Breast epithelium (tissue), 4 donors: ENCODE measurements at regions not wholly inside any gene's neighbourhood (a gene's known extent, or its start where the extent isn't known, plus 50 kb on each side); places are given as distances from the start of the nearest gene placed in this dataset.

Experiments
- DNase-seq, 2 donors: peaks; one replicate each; pipeline ENCODE4 v3.0.0-alpha.2; 2019; ENCODE audit warnings: low spot score in 2 of 2
- H3K27ac ChIP-seq, 2 donors: fragments of 200-600 bp; sonication (generic) in 1 of 2; one replicate each; pipeline ENCODE4 v1.5.1; 2016 to 2019; ENCODE audit warnings: mild to moderate bottlenecking in 1 of 2
- H3K27me3 ChIP-seq, 2 donors: fragments of 200-600 bp; sonication (generic) in 1 of 2; one replicate each; pipeline versions ENCODE4 v1.5.1 to v1.6.0; 2017 to 2019; ENCODE audit warnings: control low read depth in 1 of 2, mild to moderate bottlenecking in 1 of 2
- H3K36me3 ChIP-seq: fragments of 200-600 bp; one replicate; pipeline ENCODE4 v1.5.1; 2019
- H3K4me1 ChIP-seq, 2 donors: fragments of 200-600 bp; sonication (generic); one replicate each; pipeline ENCODE4 v1.5.1; 2016 to 2019; ENCODE audit warnings: control low read depth in 1 of 2
- H3K4me3 ChIP-seq, 3 donors: fragments of 200-600 bp; sonication (generic); 1 replicate in 2 of 3; 2 replicates in 1 of 3; pipeline ENCODE4 v1.5.1; 2016 to 2019; ENCODE audit warnings: mild to moderate bottlenecking in 3 of 3, moderate library complexity in 2 of 3
- H3K9me3 ChIP-seq, 2 donors: fragments of 200-600 bp; sonication (generic) in 1 of 2; one replicate each; pipeline ENCODE4 v1.5.1; 2016 to 2019; ENCODE audit warnings: control low read depth in 1 of 2
- CTCF ChIP-seq, 3 donors: fragments of 450-650 bp; IDR thresholded peaks; one replicate each; pipeline ENCODE4 v1.5.1; 2016 to 2017; ENCODE audit warnings: antibody characterized with exemption in 3 of 3, mild to moderate bottlenecking in 3 of 3, moderate library complexity in 3 of 3
- POLR2A ChIP-seq: fragments of 450-650 bp; IDR thresholded peaks from one replicate; pipeline ENCODE4 v1.6.1; 2016; ENCODE audit warnings: antibody characterized with exemption, mild to moderate bottlenecking, moderate library complexity
- POLR2AphosphoS5 ChIP-seq, 3 donors: sonication (generic); formaldehyde crosslinking; IDR thresholded peaks; one replicate each; pipeline ENCODE4 v1.6.1; 2017; ENCODE audit warnings: antibody characterized with exemption in 3 of 3
- intact Hi-C: fragments of 100-400 bp; cut with DNase I; formaldehyde crosslinking; loops from one replicate; pipeline ENCODE4 v1.15.1; 2023; ENCODE audit warnings: low total_unique reads

DNA sequence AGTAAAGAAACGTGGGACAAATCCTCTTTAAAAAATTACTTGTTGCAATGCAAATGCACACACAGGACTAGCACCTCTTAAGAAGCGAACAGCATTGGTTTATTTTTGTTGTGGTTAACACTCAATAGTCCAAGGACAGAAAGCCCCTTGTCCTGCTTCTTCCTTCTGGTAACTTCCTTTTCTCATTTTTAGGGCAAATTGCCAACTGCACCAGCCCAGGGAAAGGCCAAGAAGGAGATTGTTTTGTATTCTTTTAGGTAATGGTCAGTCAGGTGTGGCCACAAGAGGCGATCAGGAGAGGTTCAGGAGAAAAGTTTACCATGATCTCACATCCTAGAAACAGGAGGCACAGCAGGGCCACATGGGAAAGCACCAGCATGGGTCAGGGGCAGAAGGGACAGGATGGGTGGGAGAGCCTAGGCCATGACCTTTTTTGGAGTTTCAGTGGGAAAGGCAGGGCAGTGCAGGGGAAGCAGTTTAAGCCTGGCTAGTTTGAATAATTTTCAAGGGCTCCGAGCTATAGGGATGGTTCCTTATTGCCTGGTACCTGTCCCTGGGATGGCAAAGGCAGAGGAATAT is 73.0 kb downstream of the CHRNA1 start:
- Histone ChIP-seq H3K36me3 (no peaks in the 10 kb centered on the region), H3K4me1 (no peaks in the 10 kb centered on the region), H3K9me3 (no peaks in the 10 kb centered on the region), H3K27ac (no peak overlapping the region), H3K27me3 (no peaks in the 10 kb centered on the region), H3K4me3 (no peak overlapping the region)
- DNase-seq: no peak
- intact Hi-C loops: no loop called here
- no peak for TF ChIP-seq CTCF (IDR thresholded peaks at IDR 0.05)
- TF ChIP-seq POLR2A: no peak
- no peak for TF ChIP-seq POLR2AphosphoS5 (IDR thresholded peaks at IDR 0.05)

- no peak for DNase-seq
- Histone ChIP-seq H3K9me3 (no peaks in the 10 kb centered on the region), H3K27ac (no peak overlapping the region), H3K36me3 (no peaks in the 10 kb centered on the region), H3K27me3 (no peaks in the 10 kb centered on the region), H3K4me1 (no peaks in the 10 kb centered on the region), H3K4me3 (no peak overlapping the region)
- no peak for TF ChIP-seq POLR2A
- TF ChIP-seq POLR2AphosphoS5 (IDR thresholded peaks at IDR 0.05): no peak
- intact Hi-C loops: no loop called here
These were observed 74.2 kb downstream of the CHRNA1 start for GRCh38 chr2:174690026-174690425.

GRCh38 chr2:174688079-174688478 is 76.2 kb downstream of the CHRNA1 start:
- Histone ChIP-seq H3K27ac (no peak overlapping the region), H3K4me3 (no peak overlapping the region), H3K9me3 (no peaks in the 10 kb centered on the region), H3K36me3 (no peaks in the 10 kb centered on the region), H3K27me3 (no peaks in the 10 kb centered on the region), H3K4me1 (no peaks in the 10 kb centered on the region)
- TF ChIP-seq POLR2AphosphoS5 (IDR thresholded peaks at IDR 0.05) (no peak), POLR2A (no peak), CTCF (IDR thresholded peaks at IDR 0.05) (peak in 2 of 3 donors; percentile 14 to 36)
- no peak for DNase-seq
- intact Hi-C loops: no loop called here

- Histone ChIP-seq H3K27me3 (no peaks in the 10 kb centered on the region), H3K36me3 (no peaks in the 10 kb centered on the region), H3K27ac (no peak overlapping the region), H3K4me3 (no peak overlapping the region), H3K4me1 (no peaks in the 10 kb centered on the region), H3K9me3 (no peaks in the 10 kb centered on the region)
- no peak for DNase-seq
- intact Hi-C loops: no loop called here
- no peak for TF ChIP-seq POLR2A
- TF ChIP-seq CTCF (IDR thresholded peaks at IDR 0.05): no peak
- TF ChIP-seq POLR2AphosphoS5 (IDR thresholded peaks at IDR 0.05): no peak
These were observed 77.8 kb downstream of the CHRNA1 start for GRCh38 chr2:174686430-174686829.

- H3K27ac ChIP-seq: peak overlapping the region; percentile 80 to 90
- no peaks in the 10 kb centered on the region for H3K27me3 ChIP-seq
- no peaks in the 10 kb centered on the region for H3K9me3 ChIP-seq
- intact Hi-C loops: loop anchor here (5.0 kb wide), 1 partner anchor 1881 kb away; no protein-coding TSS in a partner anchor
- no peak for DNase-seq
- peak overlapping the region; percentile 87 to 97 (median 87) for H3K4me3 ChIP-seq
- H3K4me1 ChIP-seq: no peaks in the 10 kb centered on the region
- TF ChIP-seq POLR2AphosphoS5 (IDR thresholded peaks at IDR 0.05): peak in 1 of 3 donors; percentile 26
- TF ChIP-seq POLR2A: no peak
- H3K36me3 ChIP-seq: no peaks in the 10 kb centered on the region
These were observed 80.9 kb downstream of the CHRNA1 start for GRCh38 chr2:174683392-174683759.

DNA sequence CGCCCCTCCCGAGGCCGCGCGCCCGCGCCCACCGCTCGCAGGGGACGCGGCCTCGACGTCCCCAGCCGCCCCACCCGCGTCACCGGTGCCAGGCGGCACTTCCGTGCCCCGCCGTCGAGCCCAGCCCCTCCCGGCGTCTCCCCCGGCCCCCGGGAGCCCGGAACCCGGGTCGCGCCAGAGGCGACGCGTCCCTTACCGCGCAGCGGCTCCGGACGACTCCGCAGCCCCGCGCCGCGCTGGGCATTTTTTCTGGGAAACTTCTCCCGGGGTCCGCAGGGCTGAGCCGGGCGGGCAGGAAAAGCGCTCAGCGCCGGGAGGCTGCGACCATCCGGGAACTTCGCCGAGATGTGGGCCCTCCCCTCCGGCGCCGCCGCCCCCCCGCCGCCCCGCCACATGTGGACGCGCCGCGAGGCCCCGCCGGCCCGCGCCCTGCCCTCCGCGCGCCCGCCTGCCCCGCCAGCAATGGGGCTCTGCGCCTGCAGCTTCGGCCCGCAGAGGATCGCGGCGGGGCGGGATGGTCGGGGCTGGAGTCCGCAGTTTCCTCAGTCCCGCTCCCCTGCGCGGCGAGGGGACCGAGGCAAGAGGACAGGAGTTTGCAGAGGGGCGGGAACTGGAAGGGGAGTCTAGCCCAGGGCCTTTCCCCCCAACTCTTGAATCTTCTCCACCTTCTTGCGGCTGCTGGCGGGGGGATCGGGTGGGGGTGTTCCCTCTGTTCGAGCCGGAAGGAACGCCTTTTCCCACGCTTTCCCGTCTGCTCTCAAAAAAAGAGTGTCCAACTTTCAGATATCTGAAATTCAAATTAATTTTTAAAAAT is 81.5 kb downstream of the CHRNA1 start:
- DNase-seq: no peak
- Histone ChIP-seq H3K9me3 (no peaks in the 10 kb centered on the region), H3K27ac (peak overlapping the region; percentile 80 to 90), H3K4me3 (peak overlapping the region; percentile 87 to 97 (median 87)), H3K4me1 (no peaks in the 10 kb centered on the region), H3K27me3 (no peaks in the 10 kb centered on the region), H3K36me3 (no peaks in the 10 kb centered on the region)
- TF ChIP-seq POLR2AphosphoS5 (IDR thresholded peaks at IDR 0.05) (no peak), CTCF (IDR thresholded peaks at IDR 0.05) (no peak), POLR2A (no peak)
- intact Hi-C loops: loop anchor here (5.0 kb wide), 1 partner anchor 1880 kb away; no protein-coding TSS in a partner anchor
